PC-9 (cell line): ENCODE measurements at regions not wholly inside any gene's neighbourhood (a gene's known extent, or its start where the extent isn't known, plus 50 kb on each side); places are given as distances from the start of the nearest gene placed in this dataset.

ENCODE experiments used
- EZH2 ChIP-seq: fragments of 200-600 bp; sonication (generic); IDR thresholded peaks from 2 replicates; pipeline ENCODE4 v1.8.0; 2017; ENCODE audit warnings: antibody characterized with exemption, low read depth
- TF ChIP-seq, protein P1 (sequence below): fragments of 200-600 bp; sonication (generic); conservative IDR thresholded peaks from 2 replicates; pipeline ENCODE4 v1.6.1; 2017; ENCODE audit warnings: mixed run types, antibody characterized with exemption, mild to moderate bottlenecking, moderate library complexity

- TF ChIP-seq, protein P1, sequence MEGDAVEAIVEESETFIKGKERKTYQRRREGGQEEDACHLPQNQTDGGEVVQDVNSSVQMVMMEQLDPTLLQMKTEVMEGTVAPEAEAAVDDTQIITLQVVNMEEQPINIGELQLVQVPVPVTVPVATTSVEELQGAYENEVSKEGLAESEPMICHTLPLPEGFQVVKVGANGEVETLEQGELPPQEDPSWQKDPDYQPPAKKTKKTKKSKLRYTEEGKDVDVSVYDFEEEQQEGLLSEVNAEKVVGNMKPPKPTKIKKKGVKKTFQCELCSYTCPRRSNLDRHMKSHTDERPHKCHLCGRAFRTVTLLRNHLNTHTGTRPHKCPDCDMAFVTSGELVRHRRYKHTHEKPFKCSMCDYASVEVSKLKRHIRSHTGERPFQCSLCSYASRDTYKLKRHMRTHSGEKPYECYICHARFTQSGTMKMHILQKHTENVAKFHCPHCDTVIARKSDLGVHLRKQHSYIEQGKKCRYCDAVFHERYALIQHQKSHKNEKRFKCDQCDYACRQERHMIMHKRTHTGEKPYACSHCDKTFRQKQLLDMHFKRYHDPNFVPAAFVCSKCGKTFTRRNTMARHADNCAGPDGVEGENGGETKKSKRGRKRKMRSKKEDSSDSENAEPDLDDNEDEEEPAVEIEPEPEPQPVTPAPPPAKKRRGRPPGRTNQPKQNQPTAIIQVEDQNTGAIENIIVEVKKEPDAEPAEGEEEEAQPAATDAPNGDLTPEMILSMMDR, result no peak
- TF ChIP-seq EZH2, result no peak
Measured at GRCh38 chr15:66617137-66618090, 51.6 kb upstream of the LCTL start.
